ENCODE measurements at regions not wholly inside any gene's neighbourhood (a gene's known extent, or its start where the extent isn't known, plus 50 kb on each side); places are given as distances from the start of the nearest gene placed in this dataset.
A peak's percentile ranks its signal among the peaks of the same experiment; 100 is the strongest.

DNA sequence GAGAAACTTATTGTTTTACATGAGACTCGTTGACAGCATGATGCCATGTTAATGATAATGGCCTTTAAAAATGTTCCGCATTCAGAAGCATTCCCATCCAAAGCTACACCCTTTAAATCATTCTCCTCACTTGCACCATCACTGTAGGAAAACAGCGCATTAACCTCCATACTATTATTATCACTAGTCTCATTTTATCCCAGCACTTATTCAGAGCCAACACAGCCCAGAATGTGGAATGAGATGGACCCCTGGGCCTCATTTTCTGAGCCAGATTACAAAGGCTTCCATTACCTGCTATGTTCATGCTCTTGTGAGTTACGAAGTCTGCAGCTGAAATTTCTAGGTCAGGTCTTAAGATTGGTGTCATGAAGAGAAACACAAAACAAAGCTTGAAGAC, 159.4 kb downstream of the HS3ST3A1 start:
- no peak overlapping the region for H3K4me3 Mint-ChIP-seq (ENCODE audit: unreplicated experiment)

DNA sequence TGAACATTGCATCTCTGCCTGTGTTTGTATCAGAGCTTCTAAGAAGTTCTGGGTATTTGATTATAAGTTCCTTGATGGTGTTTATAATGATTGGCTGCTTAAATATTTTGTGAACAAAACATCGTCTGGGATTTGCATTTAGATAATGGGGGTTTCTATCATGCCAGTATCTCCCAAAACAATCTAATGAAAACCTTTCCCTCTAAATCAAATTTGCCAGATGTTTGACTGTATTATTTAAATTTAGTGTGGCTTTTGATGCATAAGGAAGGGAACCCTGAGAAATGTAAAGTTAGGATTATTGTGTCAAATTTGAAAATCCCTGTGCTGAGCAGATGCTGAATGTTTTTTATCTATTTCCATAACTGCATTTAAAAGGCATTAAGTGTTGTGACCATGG, 159.9 kb downstream of the HS3ST3A1 start:
- Histone ChIP-seq H3K27me3 (replicated peaks; ENCODE audit: control insufficient read depth, insufficient read depth, low read length) (no peaks in the 10 kb centered on the region), H3K9me3 (no peaks in the 10 kb centered on the region), H3K4me1 (no peaks in the 10 kb centered on the region), H3K36me3 (ENCODE audit: control insufficient read depth, insufficient read depth, low read length) (no peaks in the 10 kb centered on the region), H3K4me3 (ENCODE audit: low read depth, low read length) (no peak overlapping the region)
- no peaks in the 10 kb centered on the region for H3K36me3 Mint-ChIP-seq (ENCODE audit: insufficient read depth, unreplicated experiment)
- no peak overlapping the region for H3K4me3 Mint-ChIP-seq (ENCODE audit: unreplicated experiment)
- no peak overlapping the region for H3K27ac Mint-ChIP-seq (ENCODE audit: unreplicated experiment)
- ChIA-PET CTCF (interaction anchor here (0.7 kb wide), 1 partner anchor 14 kb away, joined by 7 read pairs; no protein-coding TSS in a partner anchor), POLR2A (no interaction called here)
- DNase-seq, result no peak
- no peaks in the 10 kb centered on the region for H3K4me1 Mint-ChIP-seq (ENCODE audit: low read depth, unreplicated experiment)
- no peaks in the 10 kb centered on the region for H3K27me3 Mint-ChIP-seq (ENCODE audit: insufficient read depth, unreplicated experiment)
- H3K9me3 Mint-ChIP-seq (ENCODE audit: unreplicated experiment), result no peaks in the 10 kb centered on the region
- no TSS peak for BruUV-seq (replicated peaks)
- intact Hi-C loops (cut with micrococcal nuclease; ENCODE audit: unreplicated experiment), result no loop called here
- TF ChIP-seq, protein P1, sequence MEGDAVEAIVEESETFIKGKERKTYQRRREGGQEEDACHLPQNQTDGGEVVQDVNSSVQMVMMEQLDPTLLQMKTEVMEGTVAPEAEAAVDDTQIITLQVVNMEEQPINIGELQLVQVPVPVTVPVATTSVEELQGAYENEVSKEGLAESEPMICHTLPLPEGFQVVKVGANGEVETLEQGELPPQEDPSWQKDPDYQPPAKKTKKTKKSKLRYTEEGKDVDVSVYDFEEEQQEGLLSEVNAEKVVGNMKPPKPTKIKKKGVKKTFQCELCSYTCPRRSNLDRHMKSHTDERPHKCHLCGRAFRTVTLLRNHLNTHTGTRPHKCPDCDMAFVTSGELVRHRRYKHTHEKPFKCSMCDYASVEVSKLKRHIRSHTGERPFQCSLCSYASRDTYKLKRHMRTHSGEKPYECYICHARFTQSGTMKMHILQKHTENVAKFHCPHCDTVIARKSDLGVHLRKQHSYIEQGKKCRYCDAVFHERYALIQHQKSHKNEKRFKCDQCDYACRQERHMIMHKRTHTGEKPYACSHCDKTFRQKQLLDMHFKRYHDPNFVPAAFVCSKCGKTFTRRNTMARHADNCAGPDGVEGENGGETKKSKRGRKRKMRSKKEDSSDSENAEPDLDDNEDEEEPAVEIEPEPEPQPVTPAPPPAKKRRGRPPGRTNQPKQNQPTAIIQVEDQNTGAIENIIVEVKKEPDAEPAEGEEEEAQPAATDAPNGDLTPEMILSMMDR (IDR thresholded peaks at IDR 0.05; ENCODE audit: insufficient read depth in 1 of 2, low read depth in 1 of 2, low read length in 1 of 2, severe bottlenecking in 1 of 2, unreplicated experiment in 1 of 2), result no peak

More for the DNA sequence above, 159.4 kb downstream of the HS3ST3A1 start:
- H3K4me1 ChIP-seq, result no peaks in the 10 kb centered on the region
- intact Hi-C loops (cut with micrococcal nuclease; ENCODE audit: unreplicated experiment), result no loop called here
- no peak for DNase-seq
- Mint-ChIP-seq H3K27me3 (ENCODE audit: insufficient read depth, unreplicated experiment) (no peaks in the 10 kb centered on the region), H3K36me3 (ENCODE audit: insufficient read depth, unreplicated experiment) (no peaks in the 10 kb centered on the region), H3K27ac (ENCODE audit: unreplicated experiment) (no peak overlapping the region), H3K9me3 (ENCODE audit: unreplicated experiment) (no peaks in the 10 kb centered on the region), H3K4me1 (ENCODE audit: low read depth, unreplicated experiment) (no peaks in the 10 kb centered on the region)
- H3K36me3 ChIP-seq (ENCODE audit: control insufficient read depth, insufficient read depth, low read length), result no peaks in the 10 kb centered on the region
- BruUV-seq (replicated peaks), result no TSS peak
- POLR2A ChIA-PET, result no interaction called here
- no peak overlapping the region for H3K4me3 ChIP-seq (ENCODE audit: low read depth, low read length)
- H3K27me3 ChIP-seq (replicated peaks; ENCODE audit: control insufficient read depth, insufficient read depth, low read length), result no peaks in the 10 kb centered on the region
- TF ChIP-seq, protein P1 (IDR thresholded peaks at IDR 0.05; ENCODE audit: insufficient read depth in 1 of 2, low read depth in 1 of 2, low read length in 1 of 2, severe bottlenecking in 1 of 2, unreplicated experiment in 1 of 2), result no peak
- CTCF ChIA-PET, result no interaction called here
- H3K9me3 ChIP-seq, result no peaks in the 10 kb centered on the region

DNA sequence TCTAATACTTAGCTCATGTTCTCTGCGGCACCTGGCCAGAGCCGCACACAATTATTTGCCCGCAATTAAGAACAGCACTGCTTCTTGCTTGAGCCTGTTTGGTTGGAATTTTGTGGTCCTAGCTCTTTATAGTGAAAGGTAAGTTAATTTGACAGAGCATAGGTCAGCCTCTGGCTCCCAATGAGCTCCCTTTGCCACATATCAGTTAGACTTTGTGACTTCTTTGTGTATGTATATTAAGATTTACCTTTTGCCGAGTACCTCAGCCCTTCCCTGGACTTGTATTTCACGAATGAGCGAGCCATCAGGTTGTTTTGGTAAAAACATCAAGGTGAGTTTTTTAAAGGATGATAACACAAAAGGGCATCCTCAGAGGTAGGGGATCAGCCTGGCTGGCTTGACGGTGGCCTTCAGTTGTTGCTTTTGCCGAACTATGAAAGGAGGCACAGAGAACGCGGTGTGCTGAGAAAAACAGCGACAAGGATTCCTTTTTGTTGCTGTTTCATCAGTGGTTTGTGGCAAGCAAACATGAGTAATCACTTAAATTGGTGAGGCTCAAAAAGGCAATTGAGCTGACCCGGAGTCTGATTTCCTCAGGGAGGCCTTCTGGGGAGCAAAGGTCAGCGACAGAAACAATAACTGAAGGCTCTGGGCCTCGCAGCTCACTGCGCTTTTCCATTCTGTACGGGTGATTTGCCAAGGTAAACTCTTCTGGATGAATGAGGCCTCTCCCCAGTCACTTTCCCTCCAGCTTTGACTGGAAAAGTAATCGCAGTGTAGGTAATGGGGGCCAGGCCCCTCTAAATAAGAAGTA, 163.6 kb downstream of the HS3ST3A1 start:
- Mint-ChIP-seq H3K36me3 (ENCODE audit: insufficient read depth, unreplicated experiment) (no peaks in the 10 kb centered on the region), H3K4me3 (ENCODE audit: unreplicated experiment) (peak overlapping the region; percentile 24), H3K27me3 (ENCODE audit: insufficient read depth, unreplicated experiment) (no peaks in the 10 kb centered on the region), H3K9me3 (ENCODE audit: unreplicated experiment) (no peaks in the 10 kb centered on the region), H3K4me1 (ENCODE audit: low read depth, unreplicated experiment) (no peaks in the 10 kb centered on the region), H3K27ac (ENCODE audit: unreplicated experiment) (peak overlapping the region; percentile 70)
- ChIA-PET POLR2A (no interaction called here), CTCF (no interaction called here)
- TF ChIP-seq, protein P1 (IDR thresholded peaks at IDR 0.05; ENCODE audit: insufficient read depth in 1 of 2, low read depth in 1 of 2, low read length in 1 of 2, severe bottlenecking in 1 of 2, unreplicated experiment in 1 of 2), result no peak
- no peaks in the 10 kb centered on the region for H3K27me3 ChIP-seq (replicated peaks; ENCODE audit: control insufficient read depth, insufficient read depth, low read length)
- H3K4me3 ChIP-seq (ENCODE audit: low read depth, low read length), result no peak overlapping the region
- no peaks in the 10 kb centered on the region for H3K9me3 ChIP-seq
- H3K4me1 ChIP-seq, result no peaks in the 10 kb centered on the region
- TSS peak; percentile 84 for BruUV-seq (replicated peaks)
- no peaks in the 10 kb centered on the region for H3K36me3 ChIP-seq (ENCODE audit: control insufficient read depth, insufficient read depth, low read length)
- DNase-seq, result peak; percentile 36 to 51
- intact Hi-C loops (cut with micrococcal nuclease; ENCODE audit: unreplicated experiment), result no loop called here
